NCI-H1417 treated with DMSO at 0.1 percent for 48 hours (cell line): ENCODE measurements at regions not wholly inside any gene's neighbourhood (a gene's known extent, or its start where the extent isn't known, plus 50 kb on each side); places are given as distances from the start of the nearest gene placed in this dataset.
"Not testable (repeated sequence)": the region's sequence is repeated elsewhere in the genome, so short reads cannot be mapped to it uniquely, and the experiment has no call there.

Experiments
- DNase-seq: peaks from one replicate; lab custom pipeline; 2025; lab: John Stamatoyannopoulos, UW

DNA sequence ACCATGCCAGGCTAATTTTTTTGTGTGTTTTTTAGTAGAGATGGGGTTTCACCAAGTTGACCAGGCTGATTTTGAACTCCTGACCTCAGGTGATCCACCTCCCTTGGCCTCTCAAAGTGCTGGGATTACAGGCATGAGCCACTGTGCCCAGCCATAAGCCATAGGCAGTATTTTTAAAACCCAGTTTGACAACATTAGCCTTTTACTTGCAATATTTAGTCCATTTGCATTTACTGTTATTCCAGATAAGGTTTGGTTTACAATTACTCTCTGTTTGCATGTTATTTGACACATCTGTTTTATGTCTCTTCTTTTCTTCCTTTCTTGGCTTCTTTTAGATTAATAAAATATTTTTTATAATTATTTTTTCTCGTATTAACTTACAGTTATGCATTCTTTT lies 83.6 kb upstream of the EPHB3 start:
- no peak for DNase-seq

DNA sequence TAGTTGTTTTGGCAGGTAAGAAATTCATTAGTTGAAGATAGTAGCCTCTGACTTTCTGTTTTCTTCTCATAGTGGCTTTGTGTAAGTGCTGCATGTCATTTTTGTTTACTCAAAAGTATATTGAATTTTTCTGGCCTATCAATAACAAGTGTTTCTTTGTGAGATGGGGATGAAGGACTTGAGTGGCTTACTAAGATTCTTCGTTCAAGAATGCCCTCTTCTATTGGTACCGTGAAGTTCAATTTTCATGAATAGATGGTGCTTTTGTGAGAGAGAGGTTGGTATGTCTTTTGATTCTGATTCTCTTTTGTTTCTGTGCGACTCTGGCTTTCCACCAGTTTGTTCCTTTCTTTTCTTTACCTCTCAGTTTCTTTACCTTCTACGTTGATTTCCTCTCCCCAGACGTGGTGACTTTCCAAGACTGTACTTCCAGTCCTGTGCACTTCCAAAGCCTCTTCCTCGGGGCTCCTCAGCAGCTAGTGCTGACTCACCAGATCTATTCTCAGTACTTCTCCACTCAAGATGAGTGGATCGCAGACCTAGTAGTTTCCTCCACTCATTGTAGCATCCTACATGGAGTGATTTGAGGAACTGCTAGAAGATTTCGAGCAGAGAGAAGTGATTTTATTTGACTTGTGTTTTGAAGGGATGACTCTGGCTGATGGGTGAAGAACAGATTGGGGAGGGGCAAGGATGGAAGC lies 82.0 kb upstream of the EPHB3 start:
- no peak for DNase-seq

DNA sequence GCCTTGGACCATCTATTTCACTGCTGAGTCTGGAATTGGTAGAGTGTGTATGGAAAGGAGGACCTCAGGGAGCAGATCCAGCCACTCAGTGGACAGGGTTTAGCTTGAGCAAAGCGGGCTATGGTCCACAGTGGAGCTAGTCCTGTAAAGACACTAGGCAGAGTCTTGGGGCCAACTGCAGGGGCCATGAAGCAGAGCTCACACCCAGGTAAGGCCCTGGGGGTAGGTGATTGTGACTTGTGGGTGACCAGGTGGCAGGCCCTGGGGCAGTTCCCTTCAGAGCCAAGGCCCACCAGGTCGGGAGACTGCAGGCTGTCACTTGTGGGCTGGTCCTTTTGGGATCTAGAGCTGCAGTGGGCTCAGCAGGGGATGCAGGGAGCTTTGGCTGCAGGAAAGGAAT lies 80.8 kb upstream of the EPHB3 start:
- no peak for DNase-seq

DNA sequence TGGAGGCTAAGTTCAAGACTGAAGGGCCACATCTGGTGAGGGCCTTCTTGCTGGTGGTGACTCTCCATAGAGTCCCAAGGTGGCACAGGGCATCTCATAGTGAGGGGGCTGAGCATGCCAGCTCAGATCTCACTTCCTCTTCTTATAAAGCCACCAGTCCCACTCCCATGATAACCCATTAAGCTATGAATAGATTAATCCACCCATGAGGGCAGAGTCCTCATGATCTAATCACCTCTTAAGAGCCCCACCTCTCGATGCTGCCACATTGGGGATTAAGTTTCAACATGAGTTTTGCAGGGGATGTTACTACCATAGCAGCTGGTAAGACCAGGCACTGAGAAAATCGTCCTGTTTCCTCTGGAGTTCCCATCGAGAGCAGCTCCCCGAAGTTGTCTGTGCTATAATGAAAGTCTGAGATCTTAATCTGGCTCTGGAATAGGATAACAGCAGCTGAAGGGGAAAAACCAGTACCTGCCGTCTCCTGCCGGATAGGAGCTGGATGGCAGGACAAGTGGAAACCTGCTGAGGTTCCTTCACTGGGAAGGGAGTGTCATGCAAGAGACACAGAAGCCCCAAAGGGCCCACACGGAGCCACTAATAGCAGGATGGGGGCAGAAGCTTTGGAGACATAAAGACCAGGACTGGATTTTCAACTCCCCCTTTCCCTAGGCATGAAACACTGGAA lies 79.5 kb upstream of the EPHB3 start:
- no peak for DNase-seq

DNA sequence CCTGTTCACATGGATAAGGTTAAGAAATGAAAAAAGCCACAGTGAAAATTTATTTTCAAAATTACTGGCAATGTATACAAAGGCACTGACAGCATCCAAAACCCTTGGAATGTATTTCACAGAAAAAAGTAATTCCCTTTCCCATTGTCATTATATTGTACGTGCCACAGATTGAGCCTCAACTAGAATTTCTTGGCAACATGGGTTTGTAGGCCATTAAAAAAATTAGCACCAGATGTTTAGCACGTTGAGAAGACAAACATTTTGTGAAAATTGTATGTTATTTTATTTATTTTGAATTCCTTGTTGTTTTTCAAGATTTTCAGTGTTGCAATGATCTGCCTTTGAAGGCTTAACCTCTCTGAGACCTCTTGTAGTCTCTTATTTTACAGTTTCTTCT lies 76.3 kb upstream of the EPHB3 start:
- no peak for DNase-seq

DNA sequence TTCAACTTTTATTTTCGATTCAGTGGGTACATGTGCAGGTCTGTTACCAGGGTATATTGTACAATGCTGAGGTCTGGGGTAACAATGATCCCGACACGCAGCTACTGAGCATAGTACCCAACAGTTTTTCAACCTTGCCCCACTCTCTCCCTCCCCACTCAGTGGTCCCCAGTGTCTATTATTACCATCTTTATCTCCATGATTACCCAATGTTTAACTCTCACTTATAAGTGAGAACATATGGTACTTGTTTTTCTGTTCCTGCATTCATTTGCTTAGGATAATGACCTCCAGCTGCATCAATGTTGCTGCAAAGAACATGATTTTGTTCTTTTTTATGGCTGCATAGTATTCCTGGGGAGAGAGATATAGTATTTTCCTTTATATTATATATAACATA lies 75.7 kb upstream of the EPHB3 start:
- DNase-seq: no peak

DNA sequence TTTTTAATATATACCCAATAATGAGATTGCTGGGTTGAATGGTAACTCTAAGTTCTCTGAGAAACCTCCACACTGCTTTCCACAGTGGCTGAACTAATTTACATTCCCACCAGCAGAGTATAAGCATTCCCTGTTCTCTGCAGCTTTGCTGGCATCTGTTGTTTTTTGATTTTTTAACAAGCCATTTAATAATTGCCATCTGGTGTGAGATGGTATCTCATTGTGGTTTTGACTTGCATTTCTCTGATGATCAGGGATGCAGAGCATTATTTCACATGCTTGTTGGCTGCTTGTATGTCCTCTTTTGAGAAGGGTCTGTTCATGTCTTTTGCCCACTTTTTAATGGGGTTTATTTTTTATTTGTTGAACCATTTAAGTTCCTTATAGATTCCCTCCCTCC lies 75.0 kb upstream of the EPHB3 start:
- DNase-seq: no peak

DNA sequence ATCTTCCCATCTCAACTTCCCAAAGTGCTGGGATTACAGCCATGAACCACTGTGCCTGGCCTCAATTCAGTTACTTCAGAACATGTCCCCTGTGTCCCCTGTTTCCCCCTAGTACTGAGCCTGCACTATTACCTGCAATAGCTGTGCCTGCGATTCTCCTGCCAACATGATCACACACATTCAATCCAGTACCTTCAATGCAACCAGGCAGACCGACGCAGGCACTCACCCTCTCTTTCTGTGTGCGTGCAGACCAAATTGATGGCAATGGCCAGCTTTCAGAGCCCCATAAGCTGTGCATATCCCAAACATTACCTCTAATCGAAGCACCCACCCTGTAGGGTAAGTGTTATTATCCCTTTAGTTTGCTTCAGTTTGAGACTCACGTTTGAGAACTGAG lies 73.0 kb upstream of the EPHB3 start:
- DNase-seq: no peak

DNA sequence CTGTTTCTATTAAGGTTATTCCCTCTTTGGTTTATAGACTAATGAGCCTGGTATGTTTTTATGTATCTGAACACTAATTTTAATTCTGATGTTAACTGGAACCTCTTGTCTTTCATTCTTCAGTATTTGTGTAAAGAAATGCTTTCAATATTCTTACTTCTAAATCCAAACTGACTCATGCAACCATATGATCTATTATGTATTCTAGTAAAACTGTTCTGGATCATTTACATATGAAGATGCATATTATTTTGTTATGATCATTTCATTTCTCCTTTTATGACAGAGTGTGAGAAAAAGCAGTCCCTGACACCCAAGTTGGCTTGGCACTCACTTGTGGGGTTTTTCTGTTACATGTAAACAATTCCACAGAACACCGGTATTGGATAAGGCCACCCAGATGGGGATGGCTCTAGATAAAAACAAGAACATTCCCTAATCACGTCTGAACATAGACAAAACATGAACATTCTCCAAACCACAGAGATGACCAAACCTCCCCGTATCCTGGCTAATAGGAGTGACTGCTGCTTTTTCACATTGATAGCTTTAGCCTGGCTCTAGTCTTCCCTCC lies 72.2 kb upstream of the EPHB3 start:
- no peak for DNase-seq

DNA sequence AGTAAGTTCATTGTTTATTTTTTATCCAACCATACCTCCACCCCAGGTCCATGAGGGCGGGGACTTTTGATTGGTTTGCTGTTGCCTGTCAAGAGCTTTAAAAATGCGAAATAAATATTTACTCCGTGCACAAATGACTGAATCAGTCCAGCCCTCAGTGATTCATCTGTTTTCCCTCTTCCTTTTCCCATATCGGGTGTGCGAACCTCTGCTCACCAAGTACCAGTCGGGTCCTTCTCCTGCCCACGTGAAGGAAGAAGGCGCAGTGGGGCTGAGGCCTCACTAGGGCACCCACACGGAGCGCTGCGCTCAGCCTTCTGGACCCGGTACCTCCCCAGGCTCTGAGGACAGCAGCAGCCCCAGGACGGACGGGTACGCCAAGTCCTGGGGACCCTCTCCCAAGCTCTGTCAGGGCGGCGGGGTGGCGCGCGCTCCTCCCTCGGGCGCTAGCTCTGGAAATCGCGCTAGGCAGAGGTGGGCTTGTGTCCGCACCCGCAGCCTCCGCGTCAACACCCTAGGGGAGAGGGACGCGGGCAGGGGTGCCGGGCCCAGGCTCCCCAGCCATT lies 70.5 kb upstream of the EPHB3 start:
- DNase-seq: peak; percentile 28

DNA sequence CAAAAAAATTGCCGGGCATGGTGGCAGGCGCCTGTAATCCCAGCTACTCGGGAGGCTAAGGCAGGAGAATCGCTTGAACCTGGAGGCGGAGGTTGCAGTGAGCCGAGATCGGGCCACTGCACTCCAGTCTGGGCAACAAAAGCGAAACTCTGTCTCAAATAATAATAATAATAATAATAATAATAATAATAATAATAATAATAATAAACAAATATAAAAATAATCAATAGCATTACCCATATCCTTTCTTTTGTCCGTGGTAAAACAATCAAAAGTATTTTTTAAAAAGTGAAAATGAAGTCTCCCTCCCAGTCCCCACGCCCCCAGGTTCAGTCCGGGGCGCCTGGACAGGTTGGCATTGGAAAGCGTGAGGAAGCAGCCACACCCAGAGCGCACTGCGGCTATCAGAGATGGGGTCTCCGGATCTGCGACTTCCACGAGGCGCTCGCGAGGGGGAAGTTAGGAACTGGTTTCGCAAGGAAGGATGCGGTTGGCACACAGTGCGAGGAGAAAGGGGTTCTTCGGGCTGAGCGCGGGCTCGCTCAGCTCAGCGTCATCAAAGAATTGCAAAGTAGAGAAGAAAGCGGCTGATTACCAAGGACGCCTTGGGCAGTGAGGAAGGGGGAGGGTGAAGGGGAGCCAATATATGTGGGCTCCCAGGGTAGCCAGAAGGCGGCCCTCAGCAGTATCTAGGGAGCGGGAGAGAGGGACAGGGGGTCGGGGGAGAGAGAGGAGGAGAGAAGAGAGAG lies 69.5 kb upstream of the EPHB3 start:
- no peak for DNase-seq

DNA sequence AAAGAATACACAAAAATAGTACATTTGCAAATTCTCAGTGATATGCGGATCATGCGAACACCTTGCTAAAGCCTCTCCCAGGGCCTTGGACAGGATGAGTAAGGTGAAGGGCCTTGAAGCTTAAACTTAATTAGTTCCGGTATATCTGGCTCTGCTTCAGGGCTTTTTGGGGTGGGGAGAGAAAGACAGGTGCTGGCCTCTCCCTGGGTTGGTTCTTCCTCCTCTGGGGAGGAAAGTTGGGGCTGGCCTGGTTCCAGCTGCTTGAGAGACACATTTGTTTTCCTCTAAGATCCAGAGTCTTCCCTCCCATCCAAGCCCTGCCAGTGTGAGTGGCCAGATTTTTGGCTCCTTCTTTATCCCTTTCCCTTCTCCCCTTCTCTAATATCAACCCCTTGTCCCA lies 64.7 kb upstream of the EPHB3 start:
- DNase-seq: no peak

DNA sequence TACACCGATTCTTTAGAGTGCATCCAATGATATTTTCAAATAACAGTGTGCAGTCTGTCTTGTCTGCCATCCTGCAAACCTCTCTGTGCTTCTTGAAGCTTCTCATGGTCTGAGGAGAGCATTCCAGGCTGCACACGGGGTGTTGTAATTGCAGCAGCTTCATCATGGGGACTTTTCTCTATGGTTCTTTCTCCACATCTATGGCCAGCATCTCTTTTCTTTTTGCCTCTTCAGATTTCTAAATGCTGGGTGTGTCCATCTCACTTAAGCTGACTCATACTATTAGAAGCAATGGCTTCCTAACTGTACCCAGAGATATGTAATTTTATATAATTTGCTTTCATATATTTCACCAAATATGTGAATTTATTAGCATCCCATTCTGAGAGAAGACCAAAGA lies 63.8 kb upstream of the EPHB3 start:
- no peak for DNase-seq

DNA sequence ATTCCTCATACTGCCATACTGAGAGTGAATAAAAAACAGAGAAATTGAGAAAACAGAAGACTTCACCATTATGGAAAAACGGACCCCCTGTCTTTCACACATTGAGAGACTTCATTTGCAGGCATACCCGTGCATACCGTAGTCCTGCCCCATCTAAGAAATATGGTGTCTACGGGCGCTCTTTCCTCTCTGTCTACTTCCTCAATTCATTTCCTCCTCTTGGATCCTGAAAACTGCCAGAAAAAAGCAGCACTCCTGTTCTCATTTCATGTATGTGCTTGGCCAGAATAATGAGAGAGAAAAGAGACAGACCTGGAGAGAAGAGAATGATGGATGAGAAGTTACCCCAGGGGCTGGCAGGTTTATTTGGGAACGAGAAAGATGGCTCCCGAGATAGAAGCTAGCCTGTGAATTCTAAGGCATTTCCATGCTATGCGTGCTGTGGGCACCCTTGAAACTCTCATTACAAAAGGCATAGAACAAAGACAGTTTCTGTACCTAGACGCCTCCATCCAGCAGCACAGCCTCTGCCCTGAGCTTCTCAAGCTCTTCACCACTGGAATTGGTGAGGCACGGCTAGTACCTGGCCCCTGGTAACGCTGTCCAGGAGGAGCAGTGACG lies 62.5 kb upstream of the EPHB3 start:
- DNase-seq: no peak

DNA sequence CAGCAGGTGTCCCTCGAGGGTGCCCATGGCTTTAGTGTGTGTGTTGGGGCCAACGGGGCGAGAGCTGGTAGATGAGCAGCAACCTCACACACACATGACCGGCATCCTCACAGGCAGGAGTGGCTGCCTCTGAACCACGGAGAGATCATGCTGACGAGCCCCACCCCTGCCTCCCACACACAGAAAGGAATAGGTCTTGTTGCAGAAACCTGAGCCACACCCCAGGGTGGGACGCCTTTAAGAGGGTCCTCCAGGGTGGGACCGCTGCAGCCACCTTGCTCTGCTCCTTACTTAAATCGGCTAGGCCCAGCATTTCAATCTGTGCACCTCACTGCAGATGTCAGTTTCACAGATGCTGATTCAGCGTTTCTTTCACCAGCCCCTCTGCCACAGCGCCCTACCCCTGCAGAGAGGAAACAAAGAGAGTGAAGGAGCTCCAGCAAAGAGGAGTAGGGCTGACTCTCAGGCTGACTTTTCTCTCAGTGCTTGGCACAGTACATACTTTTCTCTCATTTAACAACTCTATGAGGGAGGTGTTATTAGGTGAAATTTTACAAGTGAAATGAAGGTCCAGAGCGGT lies 61.2 kb upstream of the EPHB3 start:
- DNase-seq: no peak

DNA sequence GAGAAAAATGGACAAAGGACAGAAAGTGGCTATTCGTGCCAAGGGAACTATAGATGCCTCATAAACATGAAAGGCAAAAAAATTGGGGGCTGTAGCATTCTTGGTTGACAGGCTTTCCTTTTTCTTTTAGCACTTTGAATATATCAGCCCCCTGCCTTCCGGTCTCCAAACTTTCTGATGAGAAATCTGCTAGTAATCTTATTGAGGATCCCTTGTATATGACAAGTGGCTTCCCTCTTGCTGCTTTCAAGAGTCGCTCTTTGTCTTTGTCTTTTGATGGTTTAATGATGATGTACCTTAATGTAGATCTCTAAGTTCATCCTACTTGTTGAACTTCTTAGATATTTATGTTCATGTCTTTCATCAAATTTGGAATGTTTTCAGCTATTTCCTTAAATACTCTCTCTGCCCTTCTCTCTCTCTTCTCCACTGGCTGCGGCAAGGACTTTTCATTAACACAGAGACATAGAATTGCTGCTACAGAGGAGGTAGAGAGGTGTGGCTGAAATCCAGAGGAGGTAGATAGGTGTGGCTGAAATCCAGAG lies 59.4 kb upstream of the EPHB3 start:
- DNase-seq: no peak

DNA sequence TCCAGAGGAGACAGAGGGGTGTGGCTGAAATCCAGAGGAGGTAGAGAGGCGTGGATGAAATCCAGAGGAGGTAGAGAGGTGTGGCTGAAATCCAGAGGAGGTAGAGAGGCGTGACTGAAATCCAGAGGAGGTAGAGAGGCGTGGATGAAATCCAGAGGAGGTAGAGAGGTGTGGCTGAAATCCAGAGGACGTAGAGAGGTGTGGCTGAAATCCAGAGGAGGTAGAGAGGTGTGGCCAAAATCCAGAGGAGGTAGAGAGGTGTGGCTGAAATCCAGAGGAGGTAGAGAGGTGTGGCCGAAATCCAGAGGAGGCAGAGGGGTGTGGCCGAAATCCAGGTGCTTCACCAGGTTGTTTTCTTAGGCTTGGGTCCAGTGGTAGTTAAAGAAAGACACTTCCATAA lies 58.7 kb upstream of the EPHB3 start:
- DNase-seq: not testable (repeated sequence)

DNA sequence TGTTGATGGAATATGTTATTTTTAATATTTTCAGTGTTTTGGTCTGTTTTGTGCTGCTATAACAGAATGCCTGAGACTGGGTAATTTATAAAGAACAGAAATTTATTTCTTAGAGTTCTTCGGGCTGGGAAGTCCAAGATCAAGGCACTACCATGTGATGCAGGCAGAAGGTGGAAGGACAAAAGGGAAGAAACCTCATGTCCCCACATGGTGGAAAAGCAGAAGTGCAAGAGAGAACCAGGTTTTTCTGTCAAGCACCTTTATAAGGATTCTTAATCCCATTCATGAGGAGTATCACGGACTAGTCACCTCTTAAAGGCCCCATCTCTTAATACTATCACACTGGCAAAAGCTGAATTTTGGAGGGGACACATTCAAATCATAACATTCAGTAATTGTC lies 57.9 kb upstream of the EPHB3 start:
- DNase-seq: no peak

DNA sequence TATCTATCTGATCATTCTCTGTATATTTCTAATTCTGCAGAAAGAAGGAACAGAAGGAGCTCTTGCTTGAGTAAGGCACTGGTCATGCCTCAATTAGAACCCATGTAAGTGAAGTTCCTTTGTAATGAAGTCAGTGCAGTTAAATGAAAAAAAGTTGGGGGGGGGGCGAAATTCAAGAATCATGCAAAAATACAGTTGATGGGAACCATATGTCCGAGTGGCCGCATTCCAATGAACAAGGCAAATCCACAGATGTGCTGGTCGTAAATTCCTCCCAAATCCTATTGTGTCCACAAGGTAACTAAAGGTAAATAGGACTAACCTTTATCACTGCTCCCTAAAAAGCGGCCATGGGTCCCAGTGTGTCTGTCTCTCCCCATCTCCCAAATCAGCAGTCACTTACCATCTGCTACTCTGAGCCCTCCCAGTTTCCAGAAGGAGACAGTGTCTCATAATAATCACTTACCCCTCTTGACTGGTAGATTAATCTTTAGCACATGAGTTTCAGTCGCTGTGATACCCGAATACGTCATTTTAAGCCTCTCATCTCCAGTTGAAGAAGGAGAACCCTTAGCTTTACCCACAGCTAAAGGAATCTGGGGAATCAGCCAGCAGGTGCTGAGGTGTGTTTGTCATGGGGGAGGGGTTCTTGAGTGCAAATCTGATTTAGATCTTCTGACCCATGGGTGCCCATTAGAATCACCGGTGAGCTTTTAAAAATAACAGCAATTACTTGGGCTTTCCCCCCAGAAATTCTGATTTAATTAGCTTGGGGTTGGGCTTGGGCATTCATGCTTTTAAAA lies 56.3 kb upstream of the EPHB3 start:
- DNase-seq: no peak

DNA sequence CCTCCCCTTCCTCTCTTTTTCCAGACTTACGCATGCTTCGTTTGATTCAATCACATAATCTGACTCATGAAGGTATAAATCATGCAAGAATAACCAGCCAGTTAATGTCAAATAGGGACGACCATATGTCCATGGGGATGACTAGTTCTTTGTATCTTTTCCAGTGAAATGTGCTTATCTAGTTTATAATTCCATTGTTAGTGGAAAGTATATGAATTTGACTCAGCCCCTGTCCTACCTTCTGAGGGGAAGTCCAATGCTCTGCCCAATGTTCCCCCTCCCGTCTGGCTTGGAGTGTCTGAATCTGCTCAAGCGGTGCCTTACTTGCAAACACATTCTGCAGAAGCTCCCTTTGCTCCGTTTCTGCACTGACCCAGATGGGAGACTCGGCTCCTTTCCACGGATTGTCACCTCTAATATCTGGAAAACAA lies 55.0 kb upstream of the EPHB3 start:
- DNase-seq: no peak

DNA sequence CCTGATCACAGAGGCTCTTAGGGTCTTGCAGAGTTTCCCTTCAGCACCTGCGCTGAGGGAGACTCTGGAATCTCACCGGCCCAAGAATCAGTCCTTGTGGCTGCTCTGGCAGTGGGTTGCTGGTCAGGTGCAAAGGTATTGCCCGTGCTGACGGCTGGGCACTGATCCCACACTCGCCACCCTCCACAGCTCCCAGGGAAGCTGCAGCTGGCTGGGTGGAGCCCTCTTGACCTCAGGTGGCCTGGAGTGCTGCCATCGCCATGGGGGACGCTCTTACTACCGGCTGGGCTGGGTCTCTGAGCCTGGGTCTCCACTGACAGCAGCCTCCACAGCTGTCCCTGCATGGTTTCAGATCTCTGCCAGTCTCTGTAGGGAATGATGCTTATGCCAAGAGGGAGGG lies 52.6 kb upstream of the EPHB3 start:
- no peak for DNase-seq
